Keratinocyte (primary cell): ENCODE measurements at regions not wholly inside any gene's neighbourhood (a gene's known extent, or its start where the extent isn't known, plus 50 kb on each side); places are given as distances from the start of the nearest gene placed in this dataset.

ENCODE experiments used
- EZH2 ChIP-seq: IDR thresholded peaks from one replicate; pipeline ENCODE4 v1.6.1; 2012; ENCODE audit warnings: inconsistent platforms, mild to moderate bottlenecking, low read length, moderate library complexity
- TF ChIP-seq, protein P1 (sequence below), 3 experiments: IDR thresholded peaks in 1 of 3; conservative IDR thresholded peaks in 1 of 3; optimal IDR thresholded peaks in 1 of 3; 2 replicates in 2 of 3; 3 replicates in 1 of 3; pipeline versions ENCODE3 to v1.5.1; 2011; ENCODE audit warnings: low read length in 3 of 3, mild to moderate bottlenecking in 3 of 3, moderate library complexity in 2 of 3, control low read depth in 1 of 3, inconsistent platforms in 1 of 3; ENCODE audit not compliant: insufficient read depth in 2 of 3; ENCODE audit errors: extremely low read depth in 1 of 3

DNA sequence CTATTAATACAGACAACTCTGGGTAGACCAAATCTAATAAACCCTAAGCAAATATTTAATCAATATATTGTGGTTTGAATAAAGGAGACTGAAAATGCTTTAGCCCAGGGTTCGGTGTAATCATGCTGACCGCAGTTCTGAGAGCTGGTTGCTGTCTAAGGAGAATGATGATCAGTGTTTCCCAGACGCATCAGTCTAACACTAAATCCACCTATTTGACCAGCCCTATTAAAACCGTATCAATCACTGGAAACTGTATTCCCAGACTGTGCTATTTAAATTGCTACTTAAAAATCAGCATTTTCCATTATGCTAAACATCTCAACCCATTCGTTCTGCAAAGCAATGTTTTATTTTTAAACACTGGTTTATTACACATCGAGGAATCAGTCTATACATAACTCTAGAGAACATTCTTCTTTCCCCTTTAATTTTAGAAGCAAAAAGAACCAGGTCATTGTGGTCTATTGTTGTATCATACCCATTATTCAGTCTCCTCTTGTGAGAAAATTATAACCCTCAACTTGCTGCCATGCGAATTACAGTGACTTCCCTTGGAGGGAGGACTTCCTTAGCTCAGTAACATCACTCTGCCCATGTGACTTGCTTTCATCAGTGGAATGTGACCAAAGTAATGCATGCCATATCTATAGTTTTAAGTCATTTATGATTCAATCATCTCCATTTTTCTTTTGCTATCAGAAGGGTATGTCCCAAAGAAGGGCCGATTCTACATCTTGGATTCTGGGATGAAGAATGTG is 515.2 kb upstream of the JAG1 start:
- TF ChIP-seq, protein P1, sequence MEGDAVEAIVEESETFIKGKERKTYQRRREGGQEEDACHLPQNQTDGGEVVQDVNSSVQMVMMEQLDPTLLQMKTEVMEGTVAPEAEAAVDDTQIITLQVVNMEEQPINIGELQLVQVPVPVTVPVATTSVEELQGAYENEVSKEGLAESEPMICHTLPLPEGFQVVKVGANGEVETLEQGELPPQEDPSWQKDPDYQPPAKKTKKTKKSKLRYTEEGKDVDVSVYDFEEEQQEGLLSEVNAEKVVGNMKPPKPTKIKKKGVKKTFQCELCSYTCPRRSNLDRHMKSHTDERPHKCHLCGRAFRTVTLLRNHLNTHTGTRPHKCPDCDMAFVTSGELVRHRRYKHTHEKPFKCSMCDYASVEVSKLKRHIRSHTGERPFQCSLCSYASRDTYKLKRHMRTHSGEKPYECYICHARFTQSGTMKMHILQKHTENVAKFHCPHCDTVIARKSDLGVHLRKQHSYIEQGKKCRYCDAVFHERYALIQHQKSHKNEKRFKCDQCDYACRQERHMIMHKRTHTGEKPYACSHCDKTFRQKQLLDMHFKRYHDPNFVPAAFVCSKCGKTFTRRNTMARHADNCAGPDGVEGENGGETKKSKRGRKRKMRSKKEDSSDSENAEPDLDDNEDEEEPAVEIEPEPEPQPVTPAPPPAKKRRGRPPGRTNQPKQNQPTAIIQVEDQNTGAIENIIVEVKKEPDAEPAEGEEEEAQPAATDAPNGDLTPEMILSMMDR (optimal IDR thresholded peaks at IDR 0.05 in 1 of 3, IDR thresholded peaks at IDR 0.05 in 1 of 3, conservative IDR thresholded peaks at IDR 0.05 in 1 of 3; ENCODE audit: extremely low read depth in 1 of 3, insufficient read depth in 2 of 3, low read length in 3 of 3) = no peak
- TF ChIP-seq EZH2 = no peak
